Peyer's patch (tissue), 4 donors: ENCODE measurements at regions not wholly inside any gene's neighbourhood (a gene's known extent, or its start where the extent isn't known, plus 50 kb on each side); places are given as distances from the start of the nearest gene placed in this dataset.

Experiments
- CTCF ChIP-seq, 6 experiments: fragments of 450-650 bp in 4 of 6; fragments of 200-600 bp in 2 of 6; sonication (generic) in 1 of 6; IDR thresholded peaks; one replicate each; pipeline ENCODE4 v1.5.1; 2017 to 2019; ENCODE audit warnings: antibody characterized with exemption in 6 of 6, mild to moderate bottlenecking in 3 of 6, moderate library complexity in 1 of 6
- POLR2A ChIP-seq, 2 donors: fragments of 450-650 bp; IDR thresholded peaks; one replicate each; pipeline ENCODE4 v1.5.1; 2017; ENCODE audit warnings: antibody characterized with exemption in 2 of 2, mild to moderate bottlenecking in 2 of 2, moderate library complexity in 2 of 2

- TF ChIP-seq CTCF (IDR thresholded peaks at IDR 0.05) (no peak), POLR2A (IDR thresholded peaks at IDR 0.05) (no peak)
These were observed 96.9 kb upstream of the CCDC71L start for GRCh38 chr7:106757846-106758245.
